ENCODE measurements at regions not wholly inside any gene's neighbourhood (a gene's known extent, or its start where the extent isn't known, plus 50 kb on each side); places are given as distances from the start of the nearest gene placed in this dataset.

GRCh38 chr2:18378020-18378653 is 182.3 kb downstream of the RDH14 start:
- Histone ChIP-seq H3K27ac (no peak overlapping the region), H3K4me3 (no peak overlapping the region), H3K36me3 (no peaks in the 10 kb centered on the region), H3K4me1 (no peaks in the 10 kb centered on the region), H3K9me3 (no peaks in the 10 kb centered on the region), H3K27me3 (replicated peaks in 1 of 7) (peaks cover 0 to 11% (median 0%) of the 10 kb centered on the region in 7 donors)
- WGBS, 5 donors: 44 to 47% (median 46%) methylated on average over 4 of the region's 4 CpGs
- no peak for DNase-seq
- intact Hi-C loops (cut with DNase I; ENCODE audit: low total_unique reads): no loop called here
- peak in 10 of 11 experiments; percentile 3 to 77 (median 62) for TF ChIP-seq CTCF (IDR thresholded peaks at IDR 0.05 in 8 of 11, conservative IDR thresholded peaks at IDR 0.05 in 3 of 11)
- no peak for TF ChIP-seq POLR2AphosphoS5 (IDR thresholded peaks at IDR 0.05)
- TF ChIP-seq POLR2A (IDR thresholded peaks at IDR 0.05): no peak

GRCh38 chr2:18376936-18377335 is 183.5 kb downstream of the RDH14 start:
- DNase-seq: no peak
- 60 to 86% (median 78%) methylated on average over 4 of the region's 4 CpGs for WGBS, 5 donors
- intact Hi-C loops (cut with DNase I; ENCODE audit: low total_unique reads): no loop called here
- Histone ChIP-seq H3K27me3 (replicated peaks in 1 of 7) (peaks cover 0 to 11% (median 0%) of the 10 kb centered on the region in 7 donors), H3K4me1 (no peaks in the 10 kb centered on the region), H3K36me3 (no peaks in the 10 kb centered on the region), H3K27ac (no peak overlapping the region), H3K4me3 (no peak overlapping the region), H3K9me3 (no peaks in the 10 kb centered on the region)
- TF ChIP-seq POLR2A (IDR thresholded peaks at IDR 0.05): no peak
- no peak for TF ChIP-seq POLR2AphosphoS5 (IDR thresholded peaks at IDR 0.05)
- TF ChIP-seq CTCF (IDR thresholded peaks at IDR 0.05 in 8 of 11, conservative IDR thresholded peaks at IDR 0.05 in 3 of 11): no peak

- Histone ChIP-seq H3K9me3 (no peaks in the 10 kb centered on the region), H3K4me1 (no peaks in the 10 kb centered on the region), H3K36me3 (no peaks in the 10 kb centered on the region), H3K27me3 (replicated peaks in 1 of 7) (peaks cover 0 to 12% (median 0%) of the 10 kb centered on the region in 7 donors), H3K4me3 (no peak overlapping the region), H3K27ac (no peak overlapping the region)
- no peak for TF ChIP-seq POLR2A (IDR thresholded peaks at IDR 0.05)
- no peak for TF ChIP-seq CTCF (IDR thresholded peaks at IDR 0.05 in 8 of 11, conservative IDR thresholded peaks at IDR 0.05 in 3 of 11)
- no peak for TF ChIP-seq POLR2AphosphoS5 (IDR thresholded peaks at IDR 0.05)
- intact Hi-C loops (cut with DNase I; ENCODE audit: low total_unique reads): loop anchor here (5.0 kb wide), 1 partner anchor 521 kb away; no protein-coding TSS in a partner anchor
- WGBS, 5 donors: 72 to 90% (median 77%) methylated on average over 2 of the region's 2 CpGs
- no peak for DNase-seq
Measured at GRCh38 chr2:18373664-18374063, 186.8 kb downstream of the RDH14 start.

- DNase-seq: no peak
- intact Hi-C loops (cut with DNase I; ENCODE audit: low total_unique reads): loop anchor here (5.0 kb wide), 1 partner anchor 521 kb away; no protein-coding TSS in a partner anchor
- no peaks in the 10 kb centered on the region for H3K4me1 ChIP-seq
Measured at GRCh38 chr2:18373081-18373480, 187.4 kb downstream of the RDH14 start.

More at GRCh38 chr2:18373081-18373480, 187.4 kb downstream of the RDH14 start:
- WGBS, 5 donors: 56 to 78% (median 65%) methylated on average over 1 of the region's 1 CpG
- Histone ChIP-seq H3K9me3 (no peaks in the 10 kb centered on the region), H3K27me3 (replicated peaks in 1 of 7) (peaks cover 0 to 14% (median 0%) of the 10 kb centered on the region in 7 donors), H3K27ac (no peak overlapping the region), H3K36me3 (no peaks in the 10 kb centered on the region), H3K4me3 (no peak overlapping the region)
- TF ChIP-seq POLR2AphosphoS5 (IDR thresholded peaks at IDR 0.05): no peak
- TF ChIP-seq POLR2A (IDR thresholded peaks at IDR 0.05): no peak
- TF ChIP-seq CTCF (IDR thresholded peaks at IDR 0.05 in 8 of 11, conservative IDR thresholded peaks at IDR 0.05 in 3 of 11): no peak

Measured in spleen (tissue), 11 donors.